Caco-2 (cell line): ENCODE measurements at regions not wholly inside any gene's neighbourhood (a gene's known extent, or its start where the extent isn't known, plus 50 kb on each side); places are given as distances from the start of the nearest gene placed in this dataset.

Source experiments
- BruUV-seq: library from RNA; stranded (reverse); fragments of 400-500 nt; replicated peaks from 2 replicates; lab custom pipeline; 2021; lab: Mats Ljungman, UMichigan
- CTCF ChIA-PET: fragments of 300-600 bp; sonication (Branson Sonifier 250); formaldehyde crosslinking; loops from one replicate; lab custom pipeline; 2022; ENCODE audit warnings: antibody characterized with exemption; lab: Charles Lee
- POLR2A ChIA-PET: fragments of 300-600 bp; sonication (Branson Sonifier 250); formaldehyde crosslinking; loops from one replicate; lab custom pipeline; 2022; ENCODE audit warnings: antibody characterized with exemption; lab: Charles Lee
- DNase-seq, 2 experiments: peaks; one replicate each; pipeline versions ENCODE4 v3.0.0 to v3.0.0-alpha.2; 2020 to 2022
- H3K27me3 ChIP-seq: replicated peaks from 2 replicates; pipeline ENCODE4 v1.6.0; 2011; ENCODE audit warnings: low read length; ENCODE audit not compliant: control insufficient read depth, insufficient read depth
- H3K36me3 ChIP-seq: 2 replicates; pipeline ENCODE4 v1.5.1; 2011; ENCODE audit warnings: low read length; ENCODE audit not compliant: control insufficient read depth, insufficient read depth
- H3K4me1 ChIP-seq: fragments of 250-450 bp; sonication (Bioruptor Pico); 2 replicates; pipeline ENCODE4 v1.5.1; 2020; ENCODE audit warnings: mild to moderate bottlenecking
- H3K4me3 ChIP-seq: 2 replicates; pipeline ENCODE4 v1.5.1; 2011; ENCODE audit warnings: low read depth, mild to moderate bottlenecking, control low read depth, low read length
- H3K9me3 ChIP-seq: fragments of 250-450 bp; sonication (Bioruptor Pico); 2 replicates; pipeline ENCODE4 v1.5.1; 2020; ENCODE audit warnings: mild to moderate bottlenecking, moderate library complexity
- H3K27ac Mint-ChIP-seq: one replicate; pipeline ENCODE4 v1.8.0; 2022; ENCODE audit warnings: mixed read lengths; ENCODE audit not compliant: unreplicated experiment
- H3K27me3 Mint-ChIP-seq: one replicate; pipeline ENCODE4 v1.8.0; 2022; ENCODE audit warnings: mixed read lengths; ENCODE audit not compliant: insufficient read depth, unreplicated experiment
- H3K36me3 Mint-ChIP-seq: one replicate; pipeline ENCODE4 v1.8.0; 2022; ENCODE audit warnings: mild to moderate bottlenecking, mixed read lengths; ENCODE audit not compliant: insufficient read depth, unreplicated experiment
- H3K4me1 Mint-ChIP-seq: one replicate; pipeline ENCODE4 v1.8.0; 2022; ENCODE audit warnings: low read depth, mixed read lengths; ENCODE audit not compliant: unreplicated experiment
- H3K4me3 Mint-ChIP-seq: one replicate; pipeline ENCODE4 v1.8.0; 2022; ENCODE audit warnings: mild to moderate bottlenecking, moderate library complexity, mixed read lengths; ENCODE audit not compliant: unreplicated experiment
- H3K9me3 Mint-ChIP-seq: one replicate; pipeline ENCODE4 v1.8.0; 2022; ENCODE audit warnings: mixed read lengths; ENCODE audit not compliant: unreplicated experiment
- CTCF ChIP-seq, 2 experiments: fragments of 200-600 bp in 1 of 2; IDR thresholded peaks; 1 replicate in 1 of 2; 2 replicates in 1 of 2; pipeline versions ENCODE4 v1.5.1 to v1.8.0; 2011 to 2022; ENCODE audit warnings: antibody characterized with exemption in 1 of 2, control low read depth in 1 of 2, inconsistent platforms in 1 of 2, low read depth in 1 of 2, low read length in 1 of 2, mild to moderate bottlenecking in 1 of 2, moderate library complexity in 1 of 2; ENCODE audit not compliant: insufficient read depth in 1 of 2, severe bottlenecking in 1 of 2, unreplicated experiment in 1 of 2
- intact Hi-C: fragments of 100-400 bp; cut with micrococcal nuclease; formaldehyde crosslinking; loops from one replicate; pipeline ENCODE4 v1.10.0; 2022; ENCODE audit not compliant: unreplicated experiment

- Mint-ChIP-seq H3K36me3 (no peaks in the 10 kb centered on the region), H3K4me1 (no peaks in the 10 kb centered on the region), H3K9me3 (no peaks in the 10 kb centered on the region), H3K27ac (no peak overlapping the region), H3K27me3 (no peaks in the 10 kb centered on the region), H3K4me3 (no peak overlapping the region)
- Histone ChIP-seq H3K4me1 (no peaks in the 10 kb centered on the region), H3K9me3 (no peaks in the 10 kb centered on the region), H3K36me3 (no peaks in the 10 kb centered on the region), H3K27me3 (no peaks in the 10 kb centered on the region), H3K4me3 (no peak overlapping the region)
- POLR2A ChIA-PET, result no interaction called here
- intact Hi-C loops, result no loop called here
- BruUV-seq, result no TSS peak
- DNase-seq, result no peak
- CTCF ChIA-PET, result no interaction called here
- TF ChIP-seq CTCF (IDR thresholded peaks at IDR 0.05; ENCODE audit: insufficient read depth in 1 of 2, low read depth in 1 of 2, low read length in 1 of 2, severe bottlenecking in 1 of 2, unreplicated experiment in 1 of 2), result no peak
Observed at GRCh38 chr18:65358306-65358705, 392.5 kb upstream of the CDH7 start.

- no TSS peak for BruUV-seq
- H3K36me3 ChIP-seq, result no peaks in the 10 kb centered on the region
- Mint-ChIP-seq H3K9me3 (no peaks in the 10 kb centered on the region), H3K27me3 (no peaks in the 10 kb centered on the region), H3K36me3 (no peaks in the 10 kb centered on the region), H3K4me3 (no peak overlapping the region), H3K4me1 (no peaks in the 10 kb centered on the region), H3K27ac (no peak overlapping the region)
- intact Hi-C loops, result no loop called here
- DNase-seq, result no peak
- POLR2A ChIA-PET, result no interaction called here
- H3K4me1 ChIP-seq, result no peaks in the 10 kb centered on the region
- H3K4me3 ChIP-seq, result no peak overlapping the region
- TF ChIP-seq CTCF (IDR thresholded peaks at IDR 0.05; ENCODE audit: insufficient read depth in 1 of 2, low read depth in 1 of 2, low read length in 1 of 2, severe bottlenecking in 1 of 2, unreplicated experiment in 1 of 2), result no peak
- no peaks in the 10 kb centered on the region for H3K9me3 ChIP-seq
- CTCF ChIA-PET, result no interaction called here
- H3K27me3 ChIP-seq, result no peaks in the 10 kb centered on the region
Observed at GRCh38 chr18:65352186-65352585, 398.6 kb upstream of the CDH7 start.

- ChIA-PET POLR2A (no interaction called here), CTCF (no interaction called here)
- Histone ChIP-seq H3K36me3 (no peaks in the 10 kb centered on the region), H3K4me3 (no peak overlapping the region), H3K4me1 (no peaks in the 10 kb centered on the region), H3K9me3 (no peaks in the 10 kb centered on the region), H3K27me3 (no peaks in the 10 kb centered on the region)
- Mint-ChIP-seq H3K4me1 (no peaks in the 10 kb centered on the region), H3K27ac (no peak overlapping the region), H3K9me3 (no peaks in the 10 kb centered on the region), H3K27me3 (no peaks in the 10 kb centered on the region), H3K4me3 (no peak overlapping the region), H3K36me3 (no peaks in the 10 kb centered on the region)
- DNase-seq, result no peak
- intact Hi-C loops, result no loop called here
- BruUV-seq, result no TSS peak
- TF ChIP-seq CTCF (IDR thresholded peaks at IDR 0.05; ENCODE audit: insufficient read depth in 1 of 2, low read depth in 1 of 2, low read length in 1 of 2, severe bottlenecking in 1 of 2, unreplicated experiment in 1 of 2), result no peak
Observed at GRCh38 chr18:65349635-65350034, 401.2 kb upstream of the CDH7 start.
